ENCODE measurements at regions not wholly inside any gene's neighbourhood (a gene's known extent, or its start where the extent isn't known, plus 50 kb on each side); places are given as distances from the start of the nearest gene placed in this dataset.

GRCh38 chr4:41318839-41319530 is 62.3 kb downstream of the UCHL1 start:
- no peak for ATAC-seq (ENCODE audit: insufficient number of reproducible peaks, low FRiP score, low read depth)
- H3K27me3 ChIP-seq (replicated peaks; ENCODE audit: insufficient read depth), result no peaks in the 10 kb centered on the region

GRCh38 chr4:41319553-41319952 is 62.8 kb downstream of the UCHL1 start:
- H3K27ac ChIP-seq, result no peak overlapping the region
- ATAC-seq (ENCODE audit: insufficient number of reproducible peaks, low FRiP score, low read depth) (no peak), DNase-seq (ENCODE audit: low spot score) (no peak)
- H3K9me3 ChIP-seq, result no peaks in the 10 kb centered on the region
- H3K4me1 ChIP-seq (ENCODE audit: control insufficient read depth in 1 of 2, low read depth in 2 of 2), result no peaks in the 10 kb centered on the region
- TF ChIP-seq CTCF (IDR thresholded peaks at IDR 0.05), result no peak
- no peaks in the 10 kb centered on the region for H3K27me3 ChIP-seq (replicated peaks; ENCODE audit: insufficient read depth)
- no peak overlapping the region for H3K4me3 ChIP-seq
- no peaks in the 10 kb centered on the region for H3K36me3 ChIP-seq

More at GRCh38 chr4:41318839-41319530, 62.3 kb downstream of the UCHL1 start:
- no peak for TF ChIP-seq CTCF (IDR thresholded peaks at IDR 0.05)
- Histone ChIP-seq H3K4me1 (ENCODE audit: control insufficient read depth in 1 of 2, low read depth in 2 of 2) (no peaks in the 10 kb centered on the region), H3K9me3 (no peaks in the 10 kb centered on the region), H3K36me3 (no peaks in the 10 kb centered on the region), H3K27ac (no peak overlapping the region), H3K4me3 (no peak overlapping the region)
- no peak for DNase-seq (ENCODE audit: low spot score)

GRCh38 chr4:41320278-41320677 is 63.5 kb downstream of the UCHL1 start:
- no peak for ATAC-seq (ENCODE audit: insufficient number of reproducible peaks, low FRiP score, low read depth)
- Histone ChIP-seq H3K4me3 (no peak overlapping the region), H3K27ac (no peak overlapping the region), H3K4me1 (ENCODE audit: control insufficient read depth in 1 of 2, low read depth in 2 of 2) (no peaks in the 10 kb centered on the region), H3K36me3 (no peaks in the 10 kb centered on the region), H3K27me3 (replicated peaks; ENCODE audit: insufficient read depth) (no peaks in the 10 kb centered on the region), H3K9me3 (no peaks in the 10 kb centered on the region)
- no peak for DNase-seq (ENCODE audit: low spot score)
- no peak for TF ChIP-seq CTCF (IDR thresholded peaks at IDR 0.05)

GRCh38 chr4:41320786-41321185 is 64.1 kb downstream of the UCHL1 start:
- no peak overlapping the region for H3K27ac ChIP-seq
- DNase-seq (ENCODE audit: low spot score), result no peak
- no peaks in the 10 kb centered on the region for H3K9me3 ChIP-seq
- no peaks in the 10 kb centered on the region for H3K27me3 ChIP-seq (replicated peaks; ENCODE audit: insufficient read depth)
- ATAC-seq (ENCODE audit: insufficient number of reproducible peaks, low FRiP score, low read depth), result no peak
- TF ChIP-seq CTCF (IDR thresholded peaks at IDR 0.05), result no peak
- no peaks in the 10 kb centered on the region for H3K36me3 ChIP-seq
- no peak overlapping the region for H3K4me3 ChIP-seq
- H3K4me1 ChIP-seq (ENCODE audit: control insufficient read depth in 1 of 2, low read depth in 2 of 2), result no peaks in the 10 kb centered on the region

- Histone ChIP-seq H3K36me3 (no peaks in the 10 kb centered on the region), H3K4me1 (ENCODE audit: control insufficient read depth in 1 of 2, low read depth in 2 of 2) (no peaks in the 10 kb centered on the region), H3K9me3 (no peaks in the 10 kb centered on the region), H3K4me3 (no peak overlapping the region), H3K27me3 (replicated peaks; ENCODE audit: insufficient read depth) (no peaks in the 10 kb centered on the region), H3K27ac (no peak overlapping the region)
- ATAC-seq (ENCODE audit: insufficient number of reproducible peaks, low FRiP score, low read depth), result no peak
- no peak for DNase-seq (ENCODE audit: low spot score)
- TF ChIP-seq CTCF (IDR thresholded peaks at IDR 0.05), result no peak
Observed at GRCh38 chr4:41321216-41321945, 64.7 kb downstream of the UCHL1 start.
